Psoas muscle (tissue), 7 donors: ENCODE measurements at regions not wholly inside any gene's neighbourhood (a gene's known extent, or its start where the extent isn't known, plus 50 kb on each side); places are given as distances from the start of the nearest gene placed in this dataset.
"Not testable (repeated sequence)": the region's sequence is repeated elsewhere in the genome, so short reads cannot be mapped to it uniquely, and the experiment has no call there.

Experiments
- ATAC-seq, 4 donors: fragments of 200-7000 bp; cut with Tn5 transposase; one replicate each; pipeline ENCODE4 v1.9.1; 2020; ENCODE audit warnings: moderate library complexity in 3 of 4, mild to moderate bottlenecking in 2 of 4
- DNase-seq, 2 donors: peaks; one replicate each; pipeline ENCODE4 v3.0.0-alpha.2; 2020
- H3K27ac ChIP-seq: fragments of 200-600 bp; one replicate; pipeline ENCODE4 v1.8.0; 2022
- H3K27me3 ChIP-seq, 3 donors: fragments of 200-600 bp in 1 of 3; one replicate each; pipeline versions ENCODE4 v1.6.1 to v1.8.0; 2013 to 2022; ENCODE audit warnings: low read length in 2 of 3, mild to moderate bottlenecking in 2 of 3, moderate library complexity in 1 of 3; ENCODE audit not compliant: insufficient read depth in 3 of 3
- H3K36me3 ChIP-seq, 2 donors: fragments of 200-600 bp in 1 of 2; one replicate each; pipeline versions ENCODE4 v1.6.1 to v1.8.0; 2013 to 2022; ENCODE audit warnings: low read depth in 1 of 2, mild to moderate bottlenecking in 1 of 2, moderate library complexity in 1 of 2; ENCODE audit not compliant: insufficient read depth in 1 of 2
- H3K4me1 ChIP-seq: fragments of 200-600 bp; one replicate; pipeline ENCODE4 v1.8.0; 2022
- H3K4me3 ChIP-seq: fragments of 200-600 bp; one replicate; pipeline ENCODE4 v1.8.0; 2022; ENCODE audit warnings: mild to moderate bottlenecking
- H3K9me3 ChIP-seq: fragments of 200-600 bp; one replicate; pipeline ENCODE4 v1.8.0; 2022
- CTCF ChIP-seq: fragments of 200-600 bp; IDR thresholded peaks from one replicate; pipeline ENCODE4 v1.8.0; 2022; ENCODE audit warnings: antibody characterized with exemption
- WGBS, 3 donors: extraction: QIAGEN DNeasy Blood & Tissue Kit; methylation state at CpG; one replicate each; pipeline versions ENCODE4 v1.1.6 to v1.1.7; 2013; 5-methylcytosine and 5-hydroxymethylcytosine counted together
- intact Hi-C, 2 donors: fragments of 100-400 bp; cut with DNase I; formaldehyde crosslinking; loops; one replicate each; pipeline versions ENCODE4 v1.11.0 to v1.14.2; 2022
- donor health status: healthy with polysubstance abuse.
- donor health status: DM: no; HTN: no; CAD: no; lungs with moderate emphysema.
- donor health status: Bipolar disorder and iron deficiency.
- donor health status: healthy.
- donor health status: DM: yes; HTN: yes; CAD: no.
- donor health status: DM: no; HTN: no; CAD: no.
- donor health status: DM: yes; HTN: yes; CAD: no.

GRCh38 chr2:138272524-138273195 is 228.9 kb upstream of the SPOPL start:
- Histone ChIP-seq H3K4me1 (no peaks in the 10 kb centered on the region), H3K27me3 (no peaks in the 10 kb centered on the region), H3K36me3 (no peaks in the 10 kb centered on the region), H3K4me3 (no peak overlapping the region), H3K9me3 (no peaks in the 10 kb centered on the region), H3K27ac (no peak overlapping the region)
- intact Hi-C loops, result no loop called here
- 69 to 80% (median 77%) methylated on average over 4 of the region's 4 CpGs for WGBS, 3 donors
- ATAC-seq (no peak), DNase-seq (no peak)
- no peak for TF ChIP-seq CTCF

DNA sequence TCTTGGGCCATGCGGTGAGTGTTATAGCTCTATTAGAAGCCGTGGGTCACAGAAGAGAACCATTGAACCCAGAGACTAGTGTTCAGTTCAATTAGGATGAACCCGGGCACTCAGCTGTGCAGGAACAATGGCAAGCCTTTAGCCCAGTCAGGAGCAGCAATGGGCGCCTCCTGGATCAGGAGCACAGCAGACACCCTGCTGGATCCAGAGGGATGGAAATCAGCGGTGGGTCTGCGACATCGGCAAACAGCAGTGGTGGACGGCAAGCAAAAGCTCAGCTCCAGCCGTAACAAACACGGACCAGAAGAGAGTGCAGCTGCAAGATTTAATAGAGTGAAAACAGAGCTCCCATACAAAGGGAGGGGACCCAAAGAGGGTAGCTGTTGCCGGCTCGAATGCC is 228.3 kb upstream of the SPOPL start:
- ATAC-seq, H3K36me3 ChIP-seq, H3K4me1 ChIP-seq, intact Hi-C loops, H3K9me3 ChIP-seq, H3K27me3 ChIP-seq, DNase-seq, H3K4me3 ChIP-seq, H3K27ac ChIP-seq: not testable (repeated sequence)
- WGBS, 3 donors, result 77 to 81% (median 80%) methylated on average over 12 of the region's 12 CpGs

GRCh38 chr2:138274421-138275291 is 226.9 kb upstream of the SPOPL start:
- H3K36me3 ChIP-seq, result no peaks in the 10 kb centered on the region
- intact Hi-C loops, result no loop called here
- TF ChIP-seq CTCF, result no peak
- DNase-seq (no peak), ATAC-seq (no peak)
- no peak overlapping the region for H3K27ac ChIP-seq
- H3K9me3 ChIP-seq, result no peaks in the 10 kb centered on the region
- no peak overlapping the region for H3K4me3 ChIP-seq
- 91 to 92% (median 91%) methylated on average over 3 of the region's 3 CpGs for WGBS, 3 donors
- no peaks in the 10 kb centered on the region for H3K27me3 ChIP-seq
- no peaks in the 10 kb centered on the region for H3K4me1 ChIP-seq

DNA sequence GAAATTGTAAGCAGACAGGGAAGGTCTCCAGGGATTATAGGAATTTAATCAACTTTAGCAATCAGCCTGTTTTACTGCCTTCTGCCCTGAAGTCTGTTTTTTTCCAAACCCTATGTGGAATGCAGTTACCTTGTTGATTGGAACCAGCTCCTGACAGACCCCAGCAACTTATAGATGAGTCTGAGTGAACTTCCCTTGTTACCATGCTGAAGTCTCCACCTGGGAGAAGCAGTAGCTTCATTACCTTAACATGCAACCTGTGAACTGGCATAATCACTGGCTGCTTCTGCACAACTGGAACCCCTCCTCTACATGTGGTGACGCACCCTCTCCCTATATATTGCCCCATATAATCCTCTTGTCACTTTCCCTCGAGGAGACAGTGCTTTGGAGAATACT is 226.3 kb upstream of the SPOPL start:
- no peak overlapping the region for H3K27ac ChIP-seq
- ATAC-seq (no peak), DNase-seq (no peak)
- H3K9me3 ChIP-seq, result no peaks in the 10 kb centered on the region
- TF ChIP-seq CTCF, result no peak
- no peaks in the 10 kb centered on the region for H3K4me1 ChIP-seq
- 50 to 59% (median 57%) methylated on average over 2 of the region's 2 CpGs for WGBS, 3 donors
- no peaks in the 10 kb centered on the region for H3K36me3 ChIP-seq
- intact Hi-C loops, result no loop called here
- no peaks in the 10 kb centered on the region for H3K27me3 ChIP-seq
- no peak overlapping the region for H3K4me3 ChIP-seq

DNA sequence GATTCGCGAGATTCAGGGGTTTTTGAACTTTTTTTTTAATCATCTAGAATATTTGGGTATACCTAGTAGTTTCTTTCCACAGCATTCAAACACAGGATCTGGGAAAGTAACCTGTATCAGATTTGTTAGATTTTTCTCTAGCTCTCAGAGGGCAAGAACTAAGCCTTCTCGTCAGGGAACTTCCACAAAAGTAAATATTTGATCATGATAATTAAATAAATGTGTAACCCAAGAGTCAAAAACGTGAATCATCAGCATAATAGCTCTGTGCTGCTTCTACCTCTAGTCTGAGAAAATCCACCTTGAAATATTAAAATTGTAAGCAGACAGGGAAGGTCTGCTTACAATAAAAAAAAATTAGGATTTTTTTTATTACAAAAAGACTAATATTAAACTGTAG is 225.7 kb upstream of the SPOPL start:
- no peaks in the 10 kb centered on the region for H3K9me3 ChIP-seq
- TF ChIP-seq CTCF, result no peak
- no peak overlapping the region for H3K4me3 ChIP-seq
- 75 to 81% (median 79%) methylated on average over 4 of the region's 4 CpGs for whole genome bisulfite sequencing, 3 donors
- no peak for ATAC-seq
- intact Hi-C loops, result no loop called here
- DNase-seq, result no peak
- H3K36me3 ChIP-seq, result no peaks in the 10 kb centered on the region
- no peaks in the 10 kb centered on the region for H3K4me1 ChIP-seq
- no peak overlapping the region for H3K27ac ChIP-seq
- no peaks in the 10 kb centered on the region for H3K27me3 ChIP-seq
